CD4-positive, CD25-positive, alpha-beta regulatory T cell (primary cell): ENCODE measurements at regions not wholly inside any gene's neighbourhood (a gene's known extent, or its start where the extent isn't known, plus 50 kb on each side); places are given as distances from the start of the nearest gene placed in this dataset.
"Not testable (repeated sequence)": the region's sequence is repeated elsewhere in the genome, so short reads cannot be mapped to it uniquely, and the experiment has no call there.

Source experiments
- ATAC-seq, 2 donors: fragments of 150-1000 bp; cut with Tn5 transposase; one replicate each; pipeline ENCODE4 v1.10.0; 2021; ENCODE audit warnings: low read depth in 2 of 2, moderate number of reproducible peaks in 2 of 2, moderate library complexity in 1 of 2
- DNase-seq, 3 donors: peaks; one replicate each; pipeline versions ENCODE4 v3.0.0 to v3.0.0-alpha.2; 2012 to 2022; ENCODE audit warnings: mixed read lengths in 1 of 3
- H3K27ac ChIP-seq: one replicate; pipeline ENCODE4 v1.7.0; 2013; ENCODE audit warnings: mild to moderate bottlenecking, low read length; ENCODE audit not compliant: insufficient read depth, poor library complexity, severe bottlenecking
- H3K27me3 ChIP-seq: one replicate; pipeline ENCODE4 v1.7.0; 2013; ENCODE audit warnings: low read length; ENCODE audit not compliant: control insufficient read depth, insufficient read depth
- H3K36me3 ChIP-seq: one replicate; pipeline ENCODE4 v1.7.0; 2013; ENCODE audit warnings: mild to moderate bottlenecking, low read length, moderate library complexity; ENCODE audit not compliant: control insufficient read depth, insufficient read depth
- H3K4me1 ChIP-seq: 2 replicates; pipeline ENCODE4 v1.7.0; 2013; ENCODE audit warnings: mild to moderate bottlenecking, low read length; ENCODE audit not compliant: insufficient read depth, control insufficient read depth, poor library complexity, severe bottlenecking
- H3K4me3 ChIP-seq: one replicate; pipeline ENCODE4 v1.7.0; 2013; ENCODE audit warnings: low read depth, mild to moderate bottlenecking, low read length, moderate library complexity
- H3K9me3 ChIP-seq, 2 experiments: 1 replicate in 1 of 2; 2 replicates in 1 of 2; pipeline ENCODE4 v1.7.0; 2013; ENCODE audit warnings: low read length in 2 of 2, mild to moderate bottlenecking in 1 of 2, moderate library complexity in 1 of 2; ENCODE audit not compliant: control insufficient read depth in 2 of 2
- H3K27ac Mint-ChIP-seq, 3 donors: one replicate each; pipeline ENCODE4 v1.8.0; 2020 to 2022; ENCODE audit warnings: mild to moderate bottlenecking in 3 of 3, mixed read lengths in 3 of 3, moderate library complexity in 2 of 3
- H3K27me3 Mint-ChIP-seq: one replicate; pipeline ENCODE4 v1.8.0; 2022; ENCODE audit warnings: mild to moderate bottlenecking, mixed read lengths
- H3K36me3 Mint-ChIP-seq: one replicate; pipeline ENCODE4 v1.8.0; 2020; ENCODE audit warnings: mixed read lengths
- H3K4me1 Mint-ChIP-seq, 4 donors: one replicate each; pipeline ENCODE4 v1.8.0; 2020 to 2022; ENCODE audit warnings: mixed read lengths in 4 of 4, mild to moderate bottlenecking in 1 of 4
- H3K4me3 Mint-ChIP-seq, 4 donors: one replicate each; pipeline ENCODE4 v1.8.0; 2020 to 2022; ENCODE audit warnings: mild to moderate bottlenecking in 4 of 4, mixed read lengths in 4 of 4, moderate library complexity in 3 of 4
- H3K9me3 Mint-ChIP-seq, 7 donors: one replicate each; pipeline ENCODE4 v1.8.0; 2020 to 2022; ENCODE audit warnings: mixed read lengths in 7 of 7, mild to moderate bottlenecking in 3 of 7, moderate library complexity in 2 of 7

GRCh38 chr10:109215291-109216075, 707.8 kb downstream of the XPNPEP1 start:
- H3K36me3 ChIP-seq, result no peaks in the 10 kb centered on the region
- H3K4me3 Mint-ChIP-seq, result no peak overlapping the region
- no peak overlapping the region for H3K27ac ChIP-seq
- no peak overlapping the region for H3K4me3 ChIP-seq
- H3K4me1 ChIP-seq, result no peaks in the 10 kb centered on the region
- no peak for ATAC-seq
- no peak overlapping the region for H3K27ac Mint-ChIP-seq
- H3K9me3 Mint-ChIP-seq, result peaks cover 0 to 10% (median 1%) of the 10 kb centered on the region in 7 donors
- no peaks in the 10 kb centered on the region for H3K27me3 ChIP-seq
- no peaks in the 10 kb centered on the region for H3K9me3 ChIP-seq
- no peaks in the 10 kb centered on the region for H3K4me1 Mint-ChIP-seq
- DNase-seq, result no peak
- no peaks in the 10 kb centered on the region for H3K27me3 Mint-ChIP-seq
- H3K36me3 Mint-ChIP-seq, result no peaks in the 10 kb centered on the region

GRCh38 chr10:109214891-109215290, 708.4 kb downstream of the XPNPEP1 start:
- not testable (repeated sequence) for H3K4me1 Mint-ChIP-seq, H3K36me3 Mint-ChIP-seq, DNase-seq, H3K4me1 ChIP-seq, ATAC-seq, H3K4me3 ChIP-seq, H3K27ac Mint-ChIP-seq, H3K27ac ChIP-seq, H3K27me3 ChIP-seq, H3K4me3 Mint-ChIP-seq, H3K9me3 ChIP-seq, H3K27me3 Mint-ChIP-seq, H3K36me3 ChIP-seq
- H3K9me3 Mint-ChIP-seq, result peaks cover 0 to 11% (median 1%) of the 10 kb centered on the region in 7 donors

- no peaks in the 10 kb centered on the region for H3K4me1 ChIP-seq
- H3K4me3 ChIP-seq, result no peak overlapping the region
- DNase-seq (no peak), ATAC-seq (no peak)
- no peaks in the 10 kb centered on the region for H3K9me3 ChIP-seq
- no peaks in the 10 kb centered on the region for H3K27me3 ChIP-seq
- no peaks in the 10 kb centered on the region for H3K36me3 ChIP-seq
- Mint-ChIP-seq H3K27me3 (no peaks in the 10 kb centered on the region), H3K36me3 (no peaks in the 10 kb centered on the region), H3K27ac (no peak overlapping the region), H3K9me3 (peaks cover 0 to 4% (median 3%) of the 10 kb centered on the region in 7 donors), H3K4me1 (no peaks in the 10 kb centered on the region), H3K4me3 (no peak overlapping the region)
- no peak overlapping the region for H3K27ac ChIP-seq
Measured at GRCh38 chr10:109207361-109207760, 716.0 kb downstream of the XPNPEP1 start.

- DNase-seq, result no peak
- H3K27me3 Mint-ChIP-seq, result no peaks in the 10 kb centered on the region
- no peak overlapping the region for H3K27ac Mint-ChIP-seq
- H3K4me3 ChIP-seq, result no peak overlapping the region
- ATAC-seq, result no peak
- H3K27ac ChIP-seq, result no peak overlapping the region
- H3K4me1 Mint-ChIP-seq, result no peaks in the 10 kb centered on the region
- peaks cover 0 to 4% (median 3%) of the 10 kb centered on the region in 7 donors for H3K9me3 Mint-ChIP-seq
- no peaks in the 10 kb centered on the region for H3K27me3 ChIP-seq
- H3K4me1 ChIP-seq, result no peaks in the 10 kb centered on the region
- H3K4me3 Mint-ChIP-seq, result no peak overlapping the region
- no peaks in the 10 kb centered on the region for H3K36me3 ChIP-seq
- H3K9me3 ChIP-seq, result no peaks in the 10 kb centered on the region
- H3K36me3 Mint-ChIP-seq, result no peaks in the 10 kb centered on the region
Measured at GRCh38 chr10:109205929-109206585, 717.3 kb downstream of the XPNPEP1 start.

- DNase-seq (no peak), ATAC-seq (no peak)
- Mint-ChIP-seq H3K4me3 (no peak overlapping the region), H3K36me3 (no peaks in the 10 kb centered on the region), H3K4me1 (no peaks in the 10 kb centered on the region), H3K27ac (no peak overlapping the region), H3K9me3 (peaks cover 0 to 8% (median 1%) of the 10 kb centered on the region in 7 donors), H3K27me3 (no peaks in the 10 kb centered on the region)
- Histone ChIP-seq H3K27me3 (no peaks in the 10 kb centered on the region), H3K36me3 (no peaks in the 10 kb centered on the region), H3K4me3 (no peak overlapping the region), H3K27ac (no peak overlapping the region), H3K4me1 (no peaks in the 10 kb centered on the region), H3K9me3 (no peaks in the 10 kb centered on the region)
Measured at GRCh38 chr10:109203646-109204353, 719.5 kb downstream of the XPNPEP1 start.

- Mint-ChIP-seq H3K9me3 (peaks cover 0 to 13% (median 1%) of the 10 kb centered on the region in 7 donors), H3K27ac (no peak overlapping the region), H3K4me1 (no peaks in the 10 kb centered on the region), H3K27me3 (no peaks in the 10 kb centered on the region), H3K4me3 (no peak overlapping the region), H3K36me3 (no peaks in the 10 kb centered on the region)
- ATAC-seq (no peak), DNase-seq (no peak)
- no peaks in the 10 kb centered on the region for H3K27me3 ChIP-seq
- no peak overlapping the region for H3K27ac ChIP-seq
- no peaks in the 10 kb centered on the region for H3K9me3 ChIP-seq
- H3K4me1 ChIP-seq, result no peaks in the 10 kb centered on the region
- H3K36me3 ChIP-seq, result no peaks in the 10 kb centered on the region
- H3K4me3 ChIP-seq, result no peak overlapping the region
Measured at GRCh38 chr10:109202111-109202510, 721.2 kb downstream of the XPNPEP1 start.

- DNase-seq (no peak), ATAC-seq (no peak)
- Histone ChIP-seq H3K4me1 (no peaks in the 10 kb centered on the region), H3K4me3 (no peak overlapping the region), H3K36me3 (no peaks in the 10 kb centered on the region), H3K9me3 (no peaks in the 10 kb centered on the region), H3K27me3 (no peaks in the 10 kb centered on the region), H3K27ac (no peak overlapping the region)
- H3K36me3 Mint-ChIP-seq, result no peaks in the 10 kb centered on the region
- no peaks in the 10 kb centered on the region for H3K27me3 Mint-ChIP-seq
- no peak overlapping the region for H3K27ac Mint-ChIP-seq
- no peak overlapping the region for H3K4me3 Mint-ChIP-seq
- H3K4me1 Mint-ChIP-seq, result no peaks in the 10 kb centered on the region
- peaks cover 0 to 18% (median 1%) of the 10 kb centered on the region in 7 donors for H3K9me3 Mint-ChIP-seq
Measured at GRCh38 chr10:109200646-109201045, 722.7 kb downstream of the XPNPEP1 start.
